Endodermal cell (in vitro differentiated cells): ENCODE measurements at regions not wholly inside any gene's neighbourhood (a gene's known extent, or its start where the extent isn't known, plus 50 kb on each side); places are given as distances from the start of the nearest gene placed in this dataset.

Source experiments
- DNase-seq: peaks from one replicate; pipeline ENCODE4 v3.0.0-alpha.2; 2017
- H3K27ac ChIP-seq: 2 replicates; pipeline ENCODE4 v1.5.1; 2013; ENCODE audit warnings: mild to moderate bottlenecking, low read depth, low read length, moderate library complexity
- H3K27me3 ChIP-seq: 2 replicates; pipeline ENCODE4 v1.6.1; 2013; ENCODE audit warnings: mild to moderate bottlenecking, low read length, moderate library complexity; ENCODE audit not compliant: insufficient read depth, control insufficient read depth, poor library complexity, severe bottlenecking
- H3K36me3 ChIP-seq: 2 replicates; pipeline ENCODE4 v1.7.0; 2013; ENCODE audit warnings: mild to moderate bottlenecking, low read length, moderate library complexity; ENCODE audit not compliant: control insufficient read depth, insufficient read depth
- H3K4me1 ChIP-seq: one replicate; pipeline ENCODE4 v1.7.0; 2013; ENCODE audit warnings: low read length; ENCODE audit not compliant: control insufficient read depth, insufficient read depth
- H3K4me3 ChIP-seq: 2 replicates; pipeline ENCODE4 v1.5.1; 2013; ENCODE audit warnings: mild to moderate bottlenecking, low read length, moderate library complexity
- H3K9ac ChIP-seq: 2 replicates; pipeline ENCODE4 v1.6.1; 2013; ENCODE audit warnings: mild to moderate bottlenecking, low read length, moderate library complexity; ENCODE audit not compliant: poor library complexity, severe bottlenecking; ENCODE audit errors: extremely low read depth
- H3K9me3 ChIP-seq: 2 replicates; pipeline ENCODE4 v1.6.1; 2013; ENCODE audit warnings: mild to moderate bottlenecking, low read length, moderate library complexity; ENCODE audit not compliant: control insufficient read depth
- H3K27ac Mint-ChIP-seq: 2 replicates; pipeline ENCODE4 v1.8.0; 2020; ENCODE audit warnings: mixed read lengths
- H3K27me3 Mint-ChIP-seq: 2 replicates; pipeline ENCODE4 v1.8.0; 2021; ENCODE audit warnings: mild to moderate bottlenecking, mixed read lengths; ENCODE audit not compliant: insufficient read depth
- H3K36me3 Mint-ChIP-seq: 2 replicates; pipeline ENCODE4 v1.8.0; 2020; ENCODE audit warnings: low read depth, mixed read lengths
- H3K4me1 Mint-ChIP-seq: 2 replicates; pipeline ENCODE4 v1.8.0; 2020; ENCODE audit warnings: mixed read lengths
- H3K4me3 Mint-ChIP-seq: 2 replicates; pipeline ENCODE4 v1.8.0; 2020; ENCODE audit warnings: mild to moderate bottlenecking, moderate library complexity, mixed read lengths
- H3K9me3 Mint-ChIP-seq: 2 replicates; pipeline ENCODE4 v1.8.0; 2020; ENCODE audit warnings: mild to moderate bottlenecking, mixed read lengths
- CTCF ChIP-seq: fragments of 200-600 bp; sonication (generic); conservative IDR thresholded peaks from 2 replicates; pipeline ENCODE4 v1.5.0; 2021; ENCODE audit warnings: antibody characterized with exemption, mild to moderate bottlenecking
- WGBS, 2 experiments: methylation state at CpG; one replicate each; pipeline versions ENCODE4 v1.1.5 to v1.1.7; 2013; ENCODE audit warnings: missing lambda C conversion rate in 2 of 2, mixed read lengths in 1 of 2; ENCODE audit not compliant: insufficient coverage in 1 of 2, insufficient read length in 1 of 2; 5-methylcytosine and 5-hydroxymethylcytosine counted together

- no peaks in the 10 kb centered on the region for H3K36me3 Mint-ChIP-seq
- H3K27ac Mint-ChIP-seq = no peak overlapping the region
- Histone ChIP-seq H3K9me3 (no peaks in the 10 kb centered on the region), H3K36me3 (no peaks in the 10 kb centered on the region), H3K27me3 (no peaks in the 10 kb centered on the region), H3K27ac (no peak overlapping the region), H3K4me1 (peaks cover 12% of the 10 kb centered on the region), H3K4me3 (no peak overlapping the region), H3K9ac (no peak overlapping the region)
- no peak for DNase-seq
- H3K4me3 Mint-ChIP-seq = no peak overlapping the region
- H3K9me3 Mint-ChIP-seq = no peaks in the 10 kb centered on the region
- no peak for TF ChIP-seq CTCF
- WGBS, 2 experiments = 68% methylated on average over 2 of the region's 2 CpGs; no CpG with 5 or more reads in 1 of the 2 experiments
- no peaks in the 10 kb centered on the region for H3K27me3 Mint-ChIP-seq
- peaks cover 22% of the 10 kb centered on the region for H3K4me1 Mint-ChIP-seq
Measured at GRCh38 chr5:67960939-67961338, 254.6 kb upstream of the PIK3R1 start.

- H3K36me3 Mint-ChIP-seq = no peaks in the 10 kb centered on the region
- Histone ChIP-seq H3K9ac (no peak overlapping the region), H3K4me3 (no peak overlapping the region), H3K9me3 (no peaks in the 10 kb centered on the region), H3K36me3 (no peaks in the 10 kb centered on the region), H3K27ac (no peak overlapping the region), H3K4me1 (peaks cover 16% of the 10 kb centered on the region), H3K27me3 (no peaks in the 10 kb centered on the region)
- peak overlapping the region; percentile 50 for H3K27ac Mint-ChIP-seq
- H3K4me3 Mint-ChIP-seq = no peak overlapping the region
- no peak for TF ChIP-seq CTCF
- no peaks in the 10 kb centered on the region for H3K9me3 Mint-ChIP-seq
- DNase-seq = peak; percentile 69
- WGBS, 2 experiments = 45 to 70% methylated on average over 3 to 6 of the region's 6 CpGs
- H3K27me3 Mint-ChIP-seq = no peaks in the 10 kb centered on the region
- peaks cover 28% of the 10 kb centered on the region for H3K4me1 Mint-ChIP-seq
Measured at GRCh38 chr5:67957374-67957773, 258.2 kb upstream of the PIK3R1 start.

GRCh38 chr5:67954351-67954750 lies 261.2 kb upstream of the PIK3R1 start:
- Histone ChIP-seq H3K4me1 (peaks cover 16% of the 10 kb centered on the region), H3K27ac (no peak overlapping the region), H3K27me3 (no peaks in the 10 kb centered on the region), H3K9ac (no peak overlapping the region), H3K4me3 (no peak overlapping the region), H3K36me3 (no peaks in the 10 kb centered on the region), H3K9me3 (no peaks in the 10 kb centered on the region)
- WGBS, 2 experiments = 89% methylated on average over 2 of the region's 2 CpGs; no CpG with 5 or more reads in 1 of the 2 experiments
- Mint-ChIP-seq H3K27me3 (no peaks in the 10 kb centered on the region), H3K4me3 (no peak overlapping the region), H3K4me1 (peaks cover 28% of the 10 kb centered on the region), H3K9me3 (no peaks in the 10 kb centered on the region), H3K36me3 (no peaks in the 10 kb centered on the region), H3K27ac (no peak overlapping the region)
- no peak for DNase-seq
- TF ChIP-seq CTCF = no peak
